HAP-1 (cell line): ENCODE measurements at regions not wholly inside any gene's neighbourhood (a gene's known extent, or its start where the extent isn't known, plus 50 kb on each side); places are given as distances from the start of the nearest gene placed in this dataset.

Experiments used
- DNase-seq, 2 experiments: peaks; one replicate each; pipeline ENCODE4 v3.0.0-alpha.2; 2016 to 2020; ENCODE audit warnings: low spot score in 2 of 2
- H3K27me3 ChIP-seq: fragments of 250-450 bp; sonication (Bioruptor Pico); 2 replicates; pipeline ENCODE4 v1.5.1; 2020; ENCODE audit warnings: low read depth, mild to moderate bottlenecking, moderate library complexity
- H3K36me3 ChIP-seq: fragments of 250-450 bp; sonication (Bioruptor Pico); replicated peaks from 2 replicates; pipeline ENCODE4 v1.5.1; 2020; ENCODE audit warnings: mild to moderate bottlenecking
- H3K4me1 ChIP-seq: fragments of 250-450 bp; sonication (Bioruptor Pico); 2 replicates; pipeline ENCODE4 v1.5.1; 2020; ENCODE audit warnings: mild to moderate bottlenecking
- H3K4me3 ChIP-seq: fragments of 250-450 bp; sonication (Bioruptor Pico); 2 replicates; pipeline ENCODE4 v1.5.1; 2020; ENCODE audit warnings: mild to moderate bottlenecking, moderate library complexity
- H3K9me3 ChIP-seq: fragments of 250-450 bp; sonication (Bioruptor Pico); 2 replicates; pipeline ENCODE4 v1.5.1; 2020; ENCODE audit warnings: mild to moderate bottlenecking, moderate library complexity
- in situ Hi-C: fragments of 300-500 bp; cut with MboI; formaldehyde crosslinking; loops from 3 replicates; pipeline ENCODE4 v1.14.3; 2020; ENCODE audit warnings: low sequenced_read_pairs, inconsistent platforms, mixed read lengths

GRCh38 chr21:18759751-18760161 is 356.2 kb upstream of the TMPRSS15 start:
- no peak overlapping the region for H3K4me3 ChIP-seq
- in situ Hi-C loops, result no loop called here
- H3K27me3 ChIP-seq, result no peaks in the 10 kb centered on the region
- H3K4me1 ChIP-seq, result no peaks in the 10 kb centered on the region
- DNase-seq, result no peak
- H3K36me3 ChIP-seq, result no peaks in the 10 kb centered on the region
- 0 out of 2 replicates have a peak, but pooled peaks cover 3% of the 10 kb centered on the region for H3K9me3 ChIP-seq

GRCh38 chr21:18760247-18760646 is 356.7 kb upstream of the TMPRSS15 start:
- Histone ChIP-seq H3K4me3 (no peak overlapping the region), H3K4me1 (no peaks in the 10 kb centered on the region), H3K36me3 (no peaks in the 10 kb centered on the region), H3K9me3 (0 out of 2 replicates have a peak, but pooled peaks cover 3% of the 10 kb centered on the region), H3K27me3 (no peaks in the 10 kb centered on the region)
- DNase-seq, result no peak
- in situ Hi-C loops, result no loop called here

GRCh38 chr21:18764720-18765119 is 361.1 kb upstream of the TMPRSS15 start:
- H3K36me3 ChIP-seq, result no peaks in the 10 kb centered on the region
- DNase-seq, result no peak
- in situ Hi-C loops, result no loop called here
- no peaks in the 10 kb centered on the region for H3K27me3 ChIP-seq
- H3K9me3 ChIP-seq, result 0 out of 2 replicates have a peak, but pooled peaks cover 3% of the 10 kb centered on the region
- no peaks in the 10 kb centered on the region for H3K4me1 ChIP-seq
- H3K4me3 ChIP-seq, result no peak overlapping the region

GRCh38 chr21:18769599-18769998 is 366.0 kb upstream of the TMPRSS15 start:
- no peak for DNase-seq

DNA sequence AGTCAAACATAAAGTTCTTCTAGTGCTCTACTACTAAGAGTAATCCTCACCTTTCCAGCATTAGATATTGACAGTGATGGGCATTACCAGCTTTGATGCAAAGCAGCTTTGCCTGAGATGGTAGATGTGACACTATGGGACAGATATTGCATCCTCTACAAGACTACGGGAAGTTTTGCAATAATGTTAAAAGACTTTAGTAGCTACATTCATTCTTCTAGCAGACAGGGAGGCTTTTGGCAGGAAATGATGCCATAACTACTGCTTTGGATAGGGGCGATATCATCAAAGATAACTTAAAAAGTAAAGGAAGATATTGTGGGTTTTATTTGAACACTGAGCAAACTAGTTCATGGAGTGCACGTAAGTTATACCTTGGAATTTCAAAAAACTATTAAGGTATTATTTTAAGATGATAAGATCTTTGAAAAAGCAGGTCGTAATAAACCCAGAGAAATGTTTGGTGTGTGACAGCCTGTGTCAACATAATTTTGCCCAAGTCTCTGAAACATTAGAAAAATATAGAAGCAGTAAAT is 368.3 kb upstream of the TMPRSS15 start:
- no peak for DNase-seq
- Histone ChIP-seq H3K4me1 (no peaks in the 10 kb centered on the region), H3K36me3 (no peaks in the 10 kb centered on the region), H3K9me3 (no peaks in the 10 kb centered on the region), H3K27me3 (no peaks in the 10 kb centered on the region), H3K4me3 (no peak overlapping the region)
- in situ Hi-C loops, result no loop called here

More at GRCh38 chr21:18769599-18769998, 366.0 kb upstream of the TMPRSS15 start:
- no peaks in the 10 kb centered on the region for H3K4me1 ChIP-seq
- H3K4me3 ChIP-seq, result no peak overlapping the region
- no peaks in the 10 kb centered on the region for H3K36me3 ChIP-seq
- in situ Hi-C loops, result no loop called here
- H3K27me3 ChIP-seq, result no peaks in the 10 kb centered on the region
- no peaks in the 10 kb centered on the region for H3K9me3 ChIP-seq

DNA sequence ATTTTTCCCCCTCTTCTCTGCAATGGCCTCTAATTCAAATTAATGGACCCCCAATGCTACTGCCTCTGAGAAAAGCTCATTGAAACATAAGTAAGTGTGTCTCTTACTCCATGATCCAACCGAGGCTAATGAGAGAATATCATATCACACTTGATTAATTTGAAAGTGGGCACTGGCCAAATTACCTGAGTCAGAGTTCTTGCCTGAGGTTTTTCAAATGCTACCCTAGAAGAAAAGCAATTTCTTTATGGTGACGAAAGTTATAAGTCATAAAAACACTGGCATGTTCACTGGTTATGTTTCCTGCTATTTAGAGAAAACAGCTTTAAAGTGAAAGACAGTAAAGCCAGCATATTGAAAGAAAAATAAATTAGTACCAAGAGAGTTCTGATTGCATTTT is 368.8 kb upstream of the TMPRSS15 start:
- H3K4me3 ChIP-seq, result no peak overlapping the region
- no peaks in the 10 kb centered on the region for H3K27me3 ChIP-seq
- H3K36me3 ChIP-seq, result no peaks in the 10 kb centered on the region
- in situ Hi-C loops, result no loop called here
- H3K9me3 ChIP-seq, result no peaks in the 10 kb centered on the region
- no peak for DNase-seq
- no peaks in the 10 kb centered on the region for H3K4me1 ChIP-seq

DNA sequence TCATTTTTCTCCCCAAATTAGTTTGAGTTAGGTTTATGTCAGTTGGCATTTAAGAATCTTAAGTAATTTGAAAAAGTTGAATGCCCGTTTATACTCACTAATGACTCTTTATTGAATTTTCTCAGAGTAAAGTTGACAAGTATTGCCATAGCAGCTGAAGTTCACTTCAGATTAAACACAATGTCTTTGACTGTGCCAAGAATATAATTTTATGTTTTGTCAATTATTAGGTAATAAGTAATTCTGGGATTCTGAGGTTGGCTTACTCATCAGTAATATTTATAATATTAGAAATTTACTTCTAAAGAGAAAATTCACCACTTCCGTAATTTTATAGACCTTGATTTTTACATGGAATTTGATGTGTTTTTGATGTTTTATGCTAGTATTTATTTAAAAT is 369.3 kb upstream of the TMPRSS15 start:
- no peak overlapping the region for H3K4me3 ChIP-seq
- H3K4me1 ChIP-seq, result no peaks in the 10 kb centered on the region
- in situ Hi-C loops, result no loop called here
- no peaks in the 10 kb centered on the region for H3K27me3 ChIP-seq
- no peaks in the 10 kb centered on the region for H3K36me3 ChIP-seq
- no peak for DNase-seq
- no peaks in the 10 kb centered on the region for H3K9me3 ChIP-seq

GRCh38 chr21:18776936-18777335 is 373.4 kb upstream of the TMPRSS15 start:
- no peak for DNase-seq

GRCh38 chr21:18782721-18783120 is 379.1 kb upstream of the TMPRSS15 start:
- in situ Hi-C loops, result no loop called here
- H3K9me3 ChIP-seq, result no peaks in the 10 kb centered on the region

More at GRCh38 chr21:18776936-18777335, 373.4 kb upstream of the TMPRSS15 start:
- H3K4me3 ChIP-seq, result no peak overlapping the region
- H3K9me3 ChIP-seq, result no peaks in the 10 kb centered on the region
- no peaks in the 10 kb centered on the region for H3K4me1 ChIP-seq
- H3K27me3 ChIP-seq, result no peaks in the 10 kb centered on the region
- in situ Hi-C loops, result no loop called here
- H3K36me3 ChIP-seq, result no peaks in the 10 kb centered on the region

DNA sequence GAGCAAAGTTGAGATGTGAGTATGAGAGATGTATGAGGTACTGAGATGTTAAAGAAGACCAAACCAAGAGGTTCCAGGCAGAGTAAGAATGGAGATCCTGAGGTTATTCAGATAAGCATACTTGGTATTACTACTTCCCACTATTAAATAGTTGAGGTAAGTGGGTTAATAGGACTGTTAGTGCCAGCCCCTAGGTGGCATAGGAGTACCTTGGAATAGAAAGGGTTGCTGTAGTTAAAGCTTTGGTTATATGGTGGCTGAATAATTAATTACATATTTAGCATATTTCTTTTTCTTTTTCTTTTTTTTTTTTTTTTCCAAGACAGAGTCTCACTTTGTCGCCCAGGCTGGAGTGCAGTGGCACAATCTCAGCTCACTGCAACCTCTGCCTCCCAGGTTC is 397.9 kb upstream of the TMPRSS15 start:
- H3K4me1 ChIP-seq, result no peaks in the 10 kb centered on the region
- H3K4me3 ChIP-seq, result no peak overlapping the region
- in situ Hi-C loops, result no loop called here
- H3K9me3 ChIP-seq, result no peaks in the 10 kb centered on the region
- DNase-seq, result peak in 1 of 2 experiments; percentile 17
- H3K27me3 ChIP-seq, result no peaks in the 10 kb centered on the region
- no peaks in the 10 kb centered on the region for H3K36me3 ChIP-seq

More at GRCh38 chr21:18782721-18783120, 379.1 kb upstream of the TMPRSS15 start:
- DNase-seq, result no peak
- Histone ChIP-seq H3K4me1 (no peaks in the 10 kb centered on the region), H3K27me3 (no peaks in the 10 kb centered on the region), H3K4me3 (no peak overlapping the region), H3K36me3 (no peaks in the 10 kb centered on the region)

DNA sequence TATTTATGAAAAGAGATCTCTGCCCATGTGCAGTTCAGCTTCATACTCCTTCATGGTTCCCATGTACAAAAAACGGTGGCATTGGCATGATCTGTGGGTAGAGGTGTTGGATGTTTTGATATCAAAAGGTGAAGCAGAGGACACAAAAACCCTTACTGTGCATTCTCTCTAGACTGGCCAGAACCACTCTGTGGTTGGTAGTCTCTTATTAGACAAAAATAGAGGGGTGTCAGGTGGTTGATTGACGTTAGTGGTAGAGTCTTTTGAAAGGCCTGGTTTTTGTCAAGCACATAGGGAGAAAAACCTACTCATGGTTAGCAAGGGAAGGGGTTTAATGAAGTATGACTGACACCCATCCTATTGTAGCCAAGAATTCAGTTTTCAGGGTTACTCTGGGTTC is 400.0 kb upstream of the TMPRSS15 start:
- no peak overlapping the region for H3K4me3 ChIP-seq
- H3K9me3 ChIP-seq, result no peaks in the 10 kb centered on the region
- in situ Hi-C loops, result no loop called here
- H3K27me3 ChIP-seq, result no peaks in the 10 kb centered on the region
- no peak for DNase-seq
- H3K36me3 ChIP-seq, result no peaks in the 10 kb centered on the region
- H3K4me1 ChIP-seq, result no peaks in the 10 kb centered on the region

DNA sequence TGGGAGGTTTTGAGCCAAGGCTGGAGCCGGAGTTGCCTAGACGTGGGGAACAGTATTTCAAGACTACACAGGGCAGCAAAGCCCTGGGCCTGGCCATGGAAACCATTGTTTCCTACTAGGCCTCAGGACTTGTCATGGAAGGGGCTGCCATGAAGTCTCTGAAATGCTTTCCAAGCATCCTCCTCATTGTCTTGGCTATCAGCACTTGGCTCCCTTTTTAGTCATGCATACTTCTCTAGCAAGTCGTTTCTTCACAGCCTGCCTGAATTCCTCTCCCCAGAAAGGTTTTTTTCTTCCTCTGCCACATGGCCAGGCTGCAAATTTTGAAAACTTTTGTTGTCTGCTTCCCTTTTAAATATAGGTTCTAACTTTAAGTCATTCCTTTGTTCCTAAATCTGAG is 406.6 kb upstream of the TMPRSS15 start:
- in situ Hi-C loops, result no loop called here
- Histone ChIP-seq H3K9me3 (no peaks in the 10 kb centered on the region), H3K4me1 (no peaks in the 10 kb centered on the region), H3K27me3 (no peaks in the 10 kb centered on the region), H3K36me3 (no peaks in the 10 kb centered on the region), H3K4me3 (no peak overlapping the region)
- no peak for DNase-seq

- in situ Hi-C loops, result no loop called here
- no peaks in the 10 kb centered on the region for H3K36me3 ChIP-seq
- H3K9me3 ChIP-seq, result no peaks in the 10 kb centered on the region
- H3K4me3 ChIP-seq, result no peak overlapping the region
- no peaks in the 10 kb centered on the region for H3K4me1 ChIP-seq
- no peak for DNase-seq
- H3K27me3 ChIP-seq, result no peaks in the 10 kb centered on the region
Measured at GRCh38 chr21:18812308-18812707, 408.7 kb upstream of the TMPRSS15 start.

GRCh38 chr21:18819507-18819906 is 415.9 kb upstream of the TMPRSS15 start:
- Histone ChIP-seq H3K4me3 (no peak overlapping the region), H3K27me3 (no peaks in the 10 kb centered on the region), H3K9me3 (0 out of 2 replicates have a peak, but pooled peaks cover 2% of the 10 kb centered on the region), H3K36me3 (no peaks in the 10 kb centered on the region), H3K4me1 (no peaks in the 10 kb centered on the region)
- in situ Hi-C loops, result no loop called here
- DNase-seq, result no peak

DNA sequence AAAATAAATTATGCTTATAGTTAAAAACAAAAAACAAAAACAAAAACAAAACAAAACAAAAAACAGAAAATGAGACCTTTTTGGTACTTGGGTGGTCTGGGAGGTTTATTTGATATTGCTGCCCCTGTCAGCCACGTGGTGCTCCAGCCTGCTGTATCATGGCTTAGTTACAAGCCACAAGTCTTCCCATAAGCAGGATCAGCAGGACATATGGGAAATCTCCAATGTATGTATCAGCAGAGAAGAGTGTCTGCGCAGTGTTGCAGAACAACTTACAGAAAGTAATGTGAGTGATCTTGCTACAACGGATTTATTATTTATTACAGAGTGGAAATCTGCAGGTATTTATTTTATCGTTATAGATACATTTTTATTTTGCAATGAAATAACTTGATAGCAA is 423.0 kb upstream of the TMPRSS15 start:
- Histone ChIP-seq H3K4me1 (peaks cover 13% of the 10 kb centered on the region), H3K36me3 (no peaks in the 10 kb centered on the region), H3K27me3 (no peaks in the 10 kb centered on the region), H3K4me3 (no peak overlapping the region), H3K9me3 (peaks cover 2% of the 10 kb centered on the region; the same call in 1 of the 2 replicates)
- in situ Hi-C loops, result no loop called here
- DNase-seq, result no peak
